ENCODE measurements at regions not wholly inside any gene's neighbourhood (a gene's known extent, or its start where the extent isn't known, plus 50 kb on each side); places are given as distances from the start of the nearest gene placed in this dataset.
"Not testable (repeated sequence)": the region's sequence is repeated elsewhere in the genome, so short reads cannot be mapped to it uniquely, and the experiment has no call there.

- no peak for DNase-seq (ENCODE audit: extremely low read depth, low read depth)
- no peak overlapping the region for H3K4me3 ChIP-seq (replicated peaks; ENCODE audit: low read depth, low read length)
- TF ChIP-seq, protein P1, sequence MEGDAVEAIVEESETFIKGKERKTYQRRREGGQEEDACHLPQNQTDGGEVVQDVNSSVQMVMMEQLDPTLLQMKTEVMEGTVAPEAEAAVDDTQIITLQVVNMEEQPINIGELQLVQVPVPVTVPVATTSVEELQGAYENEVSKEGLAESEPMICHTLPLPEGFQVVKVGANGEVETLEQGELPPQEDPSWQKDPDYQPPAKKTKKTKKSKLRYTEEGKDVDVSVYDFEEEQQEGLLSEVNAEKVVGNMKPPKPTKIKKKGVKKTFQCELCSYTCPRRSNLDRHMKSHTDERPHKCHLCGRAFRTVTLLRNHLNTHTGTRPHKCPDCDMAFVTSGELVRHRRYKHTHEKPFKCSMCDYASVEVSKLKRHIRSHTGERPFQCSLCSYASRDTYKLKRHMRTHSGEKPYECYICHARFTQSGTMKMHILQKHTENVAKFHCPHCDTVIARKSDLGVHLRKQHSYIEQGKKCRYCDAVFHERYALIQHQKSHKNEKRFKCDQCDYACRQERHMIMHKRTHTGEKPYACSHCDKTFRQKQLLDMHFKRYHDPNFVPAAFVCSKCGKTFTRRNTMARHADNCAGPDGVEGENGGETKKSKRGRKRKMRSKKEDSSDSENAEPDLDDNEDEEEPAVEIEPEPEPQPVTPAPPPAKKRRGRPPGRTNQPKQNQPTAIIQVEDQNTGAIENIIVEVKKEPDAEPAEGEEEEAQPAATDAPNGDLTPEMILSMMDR (IDR thresholded peaks at IDR 0.05; ENCODE audit: low read depth, low read length, missing control alignments) = no peak
These were observed 799.9 kb upstream of the CDH10 start for GRCh38 chr5:25444697-25445096.

- DNase-seq (ENCODE audit: extremely low read depth, low read depth) = no peak
- TF ChIP-seq, protein P1 (IDR thresholded peaks at IDR 0.05; ENCODE audit: low read depth, low read length, missing control alignments) = no peak
- H3K4me3 ChIP-seq (replicated peaks; ENCODE audit: low read depth, low read length) = no peak overlapping the region
These were observed 797.0 kb upstream of the CDH10 start for GRCh38 chr5:25441810-25442209.

GRCh38 chr5:25439025-25439424, 794.2 kb upstream of the CDH10 start:
- no peak overlapping the region for H3K4me3 ChIP-seq (replicated peaks; ENCODE audit: low read depth, low read length)
- TF ChIP-seq, protein P1 (IDR thresholded peaks at IDR 0.05; ENCODE audit: low read depth, low read length, missing control alignments) = no peak
- no peak for DNase-seq (ENCODE audit: extremely low read depth, low read depth)

- not testable (repeated sequence) for DNase-seq (ENCODE audit: extremely low read depth, low read depth); H3K4me3 ChIP-seq (replicated peaks; ENCODE audit: low read depth, low read length)
These were observed 793.6 kb upstream of the CDH10 start for GRCh38 chr5:25438375-25438774.

- no peak overlapping the region for H3K4me3 ChIP-seq (replicated peaks; ENCODE audit: low read depth, low read length)
- DNase-seq (ENCODE audit: extremely low read depth, low read depth) = no peak
- TF ChIP-seq, protein P1 (IDR thresholded peaks at IDR 0.05; ENCODE audit: low read depth, low read length, missing control alignments) = no peak
These were observed 791.7 kb upstream of the CDH10 start for GRCh38 chr5:25436452-25436851.

- TF ChIP-seq, protein P1 (IDR thresholded peaks at IDR 0.05; ENCODE audit: low read depth, low read length, missing control alignments) = no peak
- no peak overlapping the region for H3K4me3 ChIP-seq (replicated peaks; ENCODE audit: low read depth, low read length)
- no peak for DNase-seq (ENCODE audit: extremely low read depth, low read depth)
These were observed 791.1 kb upstream of the CDH10 start for GRCh38 chr5:25435882-25436281.

GRCh38 chr5:25427240-25427639, 782.5 kb upstream of the CDH10 start:
- no peak for DNase-seq (ENCODE audit: extremely low read depth, low read depth)
- TF ChIP-seq, protein P1 (IDR thresholded peaks at IDR 0.05; ENCODE audit: low read depth, low read length, missing control alignments) = no peak
- no peak overlapping the region for H3K4me3 ChIP-seq (replicated peaks; ENCODE audit: low read depth, low read length)

All from HFF-Myc (cell line).